ENCODE measurements at regions not wholly inside any gene's neighbourhood (a gene's known extent, or its start where the extent isn't known, plus 50 kb on each side); places are given as distances from the start of the nearest gene placed in this dataset.
"Not testable (repeated sequence)": the region's sequence is repeated elsewhere in the genome, so short reads cannot be mapped to it uniquely, and the experiment has no call there.

DNA sequence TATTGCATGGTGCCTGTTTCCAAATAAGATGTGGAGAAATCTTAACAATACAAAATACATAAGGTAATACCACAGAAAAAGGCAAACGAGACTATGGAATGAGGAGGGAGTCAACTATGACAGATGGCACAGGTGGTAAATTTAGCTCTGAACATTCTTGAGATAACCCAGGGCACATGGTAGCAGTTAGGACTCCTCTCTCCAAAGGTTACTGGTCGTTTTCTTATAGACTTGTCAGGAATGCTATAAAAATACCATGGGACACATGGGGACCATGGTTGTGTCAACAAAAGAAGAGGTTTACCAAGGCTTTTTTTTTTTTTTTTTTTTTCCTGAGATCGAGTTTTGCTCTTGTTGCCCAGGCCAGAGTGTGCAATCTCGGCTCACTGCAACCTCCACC lies 209.4 kb upstream of the RFX3 start:
- Histone ChIP-seq H3K4me1 (ENCODE audit: low read depth, poor library complexity, severe bottlenecking) (peaks cover 19% of the 10 kb centered on the region), H3K36me3 (ENCODE audit: insufficient read depth) (no peaks in the 10 kb centered on the region), H2AFZ (ENCODE audit: low read depth) (no peak overlapping the region), H3K27ac (no peak overlapping the region), H3K27me3 (ENCODE audit: insufficient read depth, low read depth) (no peaks in the 10 kb centered on the region), H3K4me3 (IDR thresholded peaks at IDR 0.05; ENCODE audit: insufficient read depth, low read depth, low read length) (no peak overlapping the region), H3K4me2 (no peak overlapping the region), H3K9ac (no peak overlapping the region), H3K79me2 (ENCODE audit: insufficient read depth, low read depth) (no peaks in the 10 kb centered on the region), H4K20me1 (ENCODE audit: insufficient read depth) (no peaks in the 10 kb centered on the region)
- TF ChIP-seq, protein P1, sequence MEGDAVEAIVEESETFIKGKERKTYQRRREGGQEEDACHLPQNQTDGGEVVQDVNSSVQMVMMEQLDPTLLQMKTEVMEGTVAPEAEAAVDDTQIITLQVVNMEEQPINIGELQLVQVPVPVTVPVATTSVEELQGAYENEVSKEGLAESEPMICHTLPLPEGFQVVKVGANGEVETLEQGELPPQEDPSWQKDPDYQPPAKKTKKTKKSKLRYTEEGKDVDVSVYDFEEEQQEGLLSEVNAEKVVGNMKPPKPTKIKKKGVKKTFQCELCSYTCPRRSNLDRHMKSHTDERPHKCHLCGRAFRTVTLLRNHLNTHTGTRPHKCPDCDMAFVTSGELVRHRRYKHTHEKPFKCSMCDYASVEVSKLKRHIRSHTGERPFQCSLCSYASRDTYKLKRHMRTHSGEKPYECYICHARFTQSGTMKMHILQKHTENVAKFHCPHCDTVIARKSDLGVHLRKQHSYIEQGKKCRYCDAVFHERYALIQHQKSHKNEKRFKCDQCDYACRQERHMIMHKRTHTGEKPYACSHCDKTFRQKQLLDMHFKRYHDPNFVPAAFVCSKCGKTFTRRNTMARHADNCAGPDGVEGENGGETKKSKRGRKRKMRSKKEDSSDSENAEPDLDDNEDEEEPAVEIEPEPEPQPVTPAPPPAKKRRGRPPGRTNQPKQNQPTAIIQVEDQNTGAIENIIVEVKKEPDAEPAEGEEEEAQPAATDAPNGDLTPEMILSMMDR (conservative IDR thresholded peaks at IDR 0.05; ENCODE audit: low read depth, low read length), result no peak

DNA sequence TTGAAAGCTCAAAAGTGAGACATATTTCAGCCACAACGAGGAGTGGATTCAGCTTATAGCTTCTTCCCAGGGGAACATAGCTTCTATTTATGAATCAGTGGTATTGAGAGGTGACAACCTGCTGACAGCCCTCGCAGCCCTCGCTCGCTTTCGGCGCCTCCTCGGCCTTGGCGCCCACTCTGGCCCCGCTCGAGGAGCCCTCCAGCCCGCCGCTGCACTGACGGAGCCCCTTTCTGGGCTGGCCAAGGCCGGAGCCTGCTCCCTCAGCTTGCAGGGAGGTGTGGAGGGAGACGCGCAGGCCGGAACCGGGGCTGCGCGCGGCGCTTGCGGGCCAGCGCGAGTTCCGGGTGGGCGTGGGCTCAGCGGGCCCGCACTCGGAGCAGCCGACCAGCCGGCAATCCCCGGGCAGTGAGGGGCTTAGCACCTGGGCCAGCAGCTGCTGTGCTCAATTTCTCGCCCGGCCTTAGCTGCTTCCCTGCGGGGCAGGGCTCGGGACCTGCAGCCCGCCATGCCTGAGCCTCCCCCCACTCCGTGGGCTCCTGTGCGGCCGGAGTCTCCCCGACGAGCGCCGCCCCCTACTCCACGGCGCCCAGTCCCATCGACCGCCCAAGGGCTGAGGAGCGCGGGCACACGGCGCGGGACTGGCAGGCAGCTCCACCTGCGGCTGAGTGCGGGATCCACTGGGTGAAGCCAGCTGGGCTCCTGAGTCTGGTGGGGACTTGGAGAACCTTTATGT lies 207.9 kb upstream of the RFX3 start:
- not testable (repeated sequence) for H2AFZ ChIP-seq (ENCODE audit: low read depth); H3K4me3 ChIP-seq (IDR thresholded peaks at IDR 0.05; ENCODE audit: insufficient read depth, low read depth, low read length); H3K27ac ChIP-seq; H4K20me1 ChIP-seq (ENCODE audit: insufficient read depth); H3K27me3 ChIP-seq (ENCODE audit: insufficient read depth, low read depth); H3K79me2 ChIP-seq (ENCODE audit: insufficient read depth, low read depth); H3K4me2 ChIP-seq; H3K36me3 ChIP-seq (ENCODE audit: insufficient read depth); H3K9ac ChIP-seq
- H3K4me1 ChIP-seq (ENCODE audit: low read depth, poor library complexity, severe bottlenecking), result peaks cover 25% of the 10 kb centered on the region

DNA sequence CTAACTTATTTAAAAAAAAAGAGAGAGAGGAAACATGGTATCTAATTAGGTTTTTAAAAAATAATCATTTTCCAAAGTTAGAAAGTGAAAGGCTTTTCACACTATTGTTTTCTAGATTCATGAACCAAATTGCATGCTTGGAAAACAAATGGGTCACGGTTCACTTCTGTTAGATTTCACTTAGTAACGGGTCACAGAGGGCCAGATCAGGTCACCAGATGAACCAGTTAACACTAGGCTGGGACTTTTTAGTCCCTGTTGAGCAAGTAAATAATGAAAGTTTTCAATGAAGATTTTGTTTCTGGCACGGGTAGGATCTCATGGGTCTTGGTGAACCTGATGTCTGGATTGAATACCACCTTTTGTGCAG lies 207.2 kb upstream of the RFX3 start:
- H3K9ac ChIP-seq, result no peak overlapping the region
- peaks cover 25% of the 10 kb centered on the region for H3K4me1 ChIP-seq (ENCODE audit: low read depth, poor library complexity, severe bottlenecking)
- H3K4me2 ChIP-seq, result no peak overlapping the region
- TF ChIP-seq, protein P1 (conservative IDR thresholded peaks at IDR 0.05; ENCODE audit: low read depth, low read length), result no peak
- no peaks in the 10 kb centered on the region for H3K27me3 ChIP-seq (ENCODE audit: insufficient read depth, low read depth)
- H3K4me3 ChIP-seq (IDR thresholded peaks at IDR 0.05; ENCODE audit: insufficient read depth, low read depth, low read length), result no peak overlapping the region
- no peaks in the 10 kb centered on the region for H3K79me2 ChIP-seq (ENCODE audit: insufficient read depth, low read depth)
- no peaks in the 10 kb centered on the region for H4K20me1 ChIP-seq (ENCODE audit: insufficient read depth)
- H3K27ac ChIP-seq, result no peak overlapping the region
- peak overlapping the region; percentile 25; the same call in 1 of the 2 replicates for H2AFZ ChIP-seq (ENCODE audit: low read depth)
- no peaks in the 10 kb centered on the region for H3K36me3 ChIP-seq (ENCODE audit: insufficient read depth)

DNA sequence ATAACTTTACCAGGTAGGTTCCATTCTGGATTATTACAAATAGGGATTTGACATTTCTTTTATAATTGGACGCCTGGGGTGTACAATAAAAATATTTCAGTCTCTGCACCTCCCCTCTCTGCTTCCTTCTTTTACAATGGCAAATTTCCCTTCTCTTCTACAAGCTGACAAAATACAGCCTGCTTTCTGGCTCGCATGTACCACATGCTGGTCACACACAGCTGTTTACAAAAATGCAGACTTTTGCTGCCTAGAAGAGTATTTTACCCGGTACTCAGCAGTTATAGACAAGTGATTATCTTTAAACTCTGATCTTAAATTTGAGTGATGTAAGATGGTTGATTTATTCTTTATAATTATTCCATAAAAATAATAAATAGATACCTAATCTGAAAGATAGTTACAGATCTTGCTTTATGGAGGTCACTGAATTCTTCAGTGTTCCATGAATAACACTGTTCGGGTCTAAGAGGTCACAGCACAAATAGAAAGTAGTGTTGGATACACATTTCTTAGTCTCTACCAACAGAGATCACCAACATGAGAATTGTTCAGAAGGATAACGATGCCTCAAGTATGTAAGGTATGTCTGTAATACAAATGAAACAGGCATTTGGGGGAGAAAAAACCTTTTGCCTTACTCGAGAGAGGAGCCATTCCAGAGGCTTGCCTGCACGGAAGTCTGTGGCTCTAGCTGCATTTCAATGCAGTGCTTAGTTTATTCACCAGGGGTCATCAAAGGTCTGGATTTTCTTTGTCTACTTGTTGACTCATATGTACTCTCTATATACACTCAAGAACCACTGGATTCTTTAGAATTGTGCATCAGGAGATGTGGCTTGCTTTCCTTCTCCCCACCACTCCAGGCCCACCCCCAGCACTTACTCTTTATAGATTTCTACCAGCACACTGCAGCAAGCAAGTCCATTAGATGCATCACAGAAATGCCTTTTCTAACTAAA lies 206.6 kb upstream of the RFX3 start:
- Histone ChIP-seq H3K4me1 (ENCODE audit: low read depth, poor library complexity, severe bottlenecking) (peaks cover 25% of the 10 kb centered on the region), H3K4me2 (peak overlapping the region; percentile 50), H2AFZ (ENCODE audit: low read depth) (peak overlapping the region; percentile 25; the same call in 1 of the 2 replicates), H3K79me2 (ENCODE audit: insufficient read depth, low read depth) (no peaks in the 10 kb centered on the region), H3K27me3 (ENCODE audit: insufficient read depth, low read depth) (no peaks in the 10 kb centered on the region), H3K36me3 (ENCODE audit: insufficient read depth) (no peaks in the 10 kb centered on the region), H3K27ac (no peak overlapping the region), H3K9ac (no peak overlapping the region), H4K20me1 (ENCODE audit: insufficient read depth) (no peaks in the 10 kb centered on the region), H3K4me3 (IDR thresholded peaks at IDR 0.05; ENCODE audit: insufficient read depth, low read depth, low read length) (no peak overlapping the region)
- TF ChIP-seq, protein P1 (conservative IDR thresholded peaks at IDR 0.05; ENCODE audit: low read depth, low read length), result peak; percentile 77
